ENCODE measurements at regions not wholly inside any gene's neighbourhood (a gene's known extent, or its start where the extent isn't known, plus 50 kb on each side); places are given as distances from the start of the nearest gene placed in this dataset.

DNA sequence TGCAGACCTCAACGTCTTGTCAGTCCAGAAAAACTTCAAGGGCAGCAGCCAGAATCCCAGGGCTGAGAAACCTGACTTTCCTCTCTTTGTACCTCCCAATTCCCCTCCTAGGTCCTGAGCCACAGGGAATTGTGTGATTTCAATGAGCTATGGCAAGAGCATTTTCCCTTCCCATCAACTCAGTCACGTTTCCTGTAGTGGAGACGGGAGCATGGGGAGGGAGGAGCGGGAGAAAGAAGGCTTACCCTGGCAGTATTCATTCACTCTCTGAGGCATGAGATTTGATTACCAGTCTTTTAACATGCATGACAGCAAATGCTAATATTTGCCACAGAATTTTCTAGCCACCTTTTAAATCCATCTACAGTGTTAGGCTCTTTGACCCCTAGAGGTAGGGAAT lies 109.4 kb upstream of the TBCA start:
- Histone ChIP-seq H3K4me3 (ENCODE audit: low read length in 2 of 2) (no peak overlapping the region), H3K36me3 (ENCODE audit: control insufficient read depth in 2 of 2, insufficient read depth in 2 of 2, low read length in 2 of 2) (no peaks in the 10 kb centered on the region), H3K9me3 (ENCODE audit: control insufficient read depth in 2 of 2, low read length in 2 of 2) (no peaks in the 10 kb centered on the region), H3K9ac (ENCODE audit: low read length in 2 of 2) (no peak overlapping the region), H3K27ac (ENCODE audit: low read length) (no peak overlapping the region), H3K27me3 (ENCODE audit: control insufficient read depth in 1 of 2, insufficient read depth in 2 of 2, low read length in 2 of 2) (peaks cover 0 to 4% of the 10 kb centered on the region in 2 donors), H3K4me1 (ENCODE audit: control insufficient read depth, insufficient read depth, low read length) (no peaks in the 10 kb centered on the region)

DNA sequence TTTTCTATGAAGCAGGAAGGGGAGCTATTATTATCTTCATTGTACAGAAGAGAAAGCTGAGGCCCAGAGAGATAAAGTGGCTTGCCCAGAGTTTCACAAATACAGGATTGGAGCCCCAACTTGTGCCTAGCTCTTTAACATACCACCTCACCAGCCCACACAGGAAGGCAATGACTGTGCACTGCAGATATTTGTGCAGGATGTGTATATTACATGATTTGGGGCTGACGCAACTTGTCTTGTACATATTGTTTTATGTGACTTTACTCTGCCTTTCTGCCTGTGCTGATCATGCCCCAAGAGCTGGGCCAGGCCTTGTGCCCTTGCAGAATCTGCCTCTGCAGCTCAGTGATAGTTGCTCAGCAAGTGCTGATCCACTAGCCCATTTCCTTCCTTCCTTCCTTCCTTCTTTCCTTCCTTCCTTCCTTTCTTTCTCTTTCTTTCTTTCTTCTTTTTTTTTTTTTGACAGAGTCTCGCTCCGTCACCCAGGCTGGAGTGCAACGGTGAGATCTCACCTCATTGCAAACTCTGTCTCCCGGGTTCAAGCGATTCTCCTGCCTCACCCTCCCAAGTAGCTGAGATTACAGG lies 106.6 kb upstream of the TBCA start:
- no peak overlapping the region for H3K27ac ChIP-seq (ENCODE audit: low read length)
- no peaks in the 10 kb centered on the region for H3K36me3 ChIP-seq (ENCODE audit: control insufficient read depth in 2 of 2, insufficient read depth in 2 of 2, low read length in 2 of 2)
- H3K27me3 ChIP-seq (ENCODE audit: control insufficient read depth in 1 of 2, insufficient read depth in 2 of 2, low read length in 2 of 2), result peaks cover 0 to 4% of the 10 kb centered on the region in 2 donors
- H3K9me3 ChIP-seq (ENCODE audit: control insufficient read depth in 2 of 2, low read length in 2 of 2), result no peaks in the 10 kb centered on the region
- no peak overlapping the region for H3K4me3 ChIP-seq (ENCODE audit: low read length in 2 of 2)
- H3K9ac ChIP-seq (ENCODE audit: low read length in 2 of 2), result no peak overlapping the region
- H3K4me1 ChIP-seq (ENCODE audit: control insufficient read depth, insufficient read depth, low read length), result no peaks in the 10 kb centered on the region

DNA sequence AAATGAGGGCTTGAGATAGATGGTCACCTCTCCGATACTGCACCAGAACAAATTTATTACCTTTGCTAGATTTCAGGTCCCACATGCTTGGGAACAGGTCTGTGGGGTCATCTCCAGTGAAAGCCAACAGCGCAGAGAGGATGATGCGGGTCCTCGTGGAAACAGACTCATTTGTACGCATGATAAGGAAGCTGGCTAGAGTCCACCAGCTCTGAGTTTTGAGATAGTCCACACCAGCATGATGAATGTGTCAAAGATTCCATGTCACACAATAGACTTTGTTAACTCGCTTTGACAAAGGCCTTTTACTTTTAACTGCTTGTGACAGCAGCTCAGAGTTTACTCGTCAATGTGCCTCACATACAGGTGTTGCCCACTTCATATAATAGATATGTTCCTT lies 105.4 kb upstream of the TBCA start:
- H3K4me3 ChIP-seq (ENCODE audit: low read length in 2 of 2), result no peak overlapping the region
- H3K36me3 ChIP-seq (ENCODE audit: control insufficient read depth in 2 of 2, insufficient read depth in 2 of 2, low read length in 2 of 2), result no peaks in the 10 kb centered on the region
- H3K9me3 ChIP-seq (ENCODE audit: control insufficient read depth in 2 of 2, low read length in 2 of 2), result no peaks in the 10 kb centered on the region
- peaks cover 3% of the 10 kb centered on the region for H3K4me1 ChIP-seq (ENCODE audit: control insufficient read depth, insufficient read depth, low read length)
- no peak overlapping the region for H3K27ac ChIP-seq (ENCODE audit: low read length)
- H3K27me3 ChIP-seq (ENCODE audit: control insufficient read depth in 1 of 2, insufficient read depth in 2 of 2, low read length in 2 of 2), result peaks cover 0 to 4% of the 10 kb centered on the region in 2 donors
- H3K9ac ChIP-seq (ENCODE audit: low read length in 2 of 2), result no peak overlapping the region

DNA sequence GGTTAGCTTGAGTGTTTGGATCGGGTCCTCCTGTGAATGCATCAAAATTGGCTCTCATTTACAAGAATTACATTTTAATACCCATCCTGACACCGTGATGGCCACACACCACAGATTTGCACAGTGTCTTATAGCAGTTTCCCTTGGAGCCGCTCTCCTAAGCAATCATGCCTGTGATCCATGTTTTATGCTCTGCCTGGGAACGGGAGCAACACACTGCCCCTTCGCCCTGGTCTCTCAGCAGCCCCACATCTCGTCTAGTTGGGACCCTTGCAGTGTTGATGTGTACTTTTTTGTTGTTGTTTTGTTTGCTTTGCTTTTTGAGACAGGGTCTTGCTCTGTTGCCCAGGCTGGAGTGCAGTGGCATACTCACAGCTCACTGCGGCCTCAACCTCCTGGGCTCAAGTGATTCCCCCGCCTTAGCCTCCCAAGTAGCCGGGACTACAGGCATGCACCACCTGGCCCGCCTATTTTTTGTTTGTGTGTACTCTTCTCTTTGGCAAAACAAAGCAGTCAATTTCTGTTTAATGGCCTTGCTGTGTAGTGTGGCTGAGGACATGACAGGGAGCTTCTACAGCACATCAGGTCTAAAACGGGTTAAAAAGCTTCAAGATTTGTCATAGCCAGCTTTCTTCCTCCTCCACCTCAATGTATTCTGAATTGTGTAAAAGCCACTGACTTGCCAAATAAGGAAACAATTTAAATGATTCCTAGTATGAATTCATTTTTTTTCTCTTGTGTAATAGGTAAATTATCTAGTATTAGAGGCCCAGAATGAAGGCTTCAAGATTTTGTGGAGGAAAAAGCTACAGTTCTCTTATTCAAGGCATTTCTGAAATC lies 101.6 kb upstream of the TBCA start:
- H3K4me3 ChIP-seq (ENCODE audit: low read length in 2 of 2), result peak overlapping the region in 1 of 2 donors; percentile 47
- H3K4me1 ChIP-seq (ENCODE audit: control insufficient read depth, insufficient read depth, low read length), result peaks cover 3% of the 10 kb centered on the region
- H3K9me3 ChIP-seq (ENCODE audit: control insufficient read depth in 2 of 2, low read length in 2 of 2), result no peaks in the 10 kb centered on the region
- no peaks in the 10 kb centered on the region for H3K27me3 ChIP-seq (ENCODE audit: control insufficient read depth in 1 of 2, insufficient read depth in 2 of 2, low read length in 2 of 2)
- no peaks in the 10 kb centered on the region for H3K36me3 ChIP-seq (ENCODE audit: control insufficient read depth in 2 of 2, insufficient read depth in 2 of 2, low read length in 2 of 2)
- H3K27ac ChIP-seq (ENCODE audit: low read length), result no peak overlapping the region
- no peak overlapping the region for H3K9ac ChIP-seq (ENCODE audit: low read length in 2 of 2)

DNA sequence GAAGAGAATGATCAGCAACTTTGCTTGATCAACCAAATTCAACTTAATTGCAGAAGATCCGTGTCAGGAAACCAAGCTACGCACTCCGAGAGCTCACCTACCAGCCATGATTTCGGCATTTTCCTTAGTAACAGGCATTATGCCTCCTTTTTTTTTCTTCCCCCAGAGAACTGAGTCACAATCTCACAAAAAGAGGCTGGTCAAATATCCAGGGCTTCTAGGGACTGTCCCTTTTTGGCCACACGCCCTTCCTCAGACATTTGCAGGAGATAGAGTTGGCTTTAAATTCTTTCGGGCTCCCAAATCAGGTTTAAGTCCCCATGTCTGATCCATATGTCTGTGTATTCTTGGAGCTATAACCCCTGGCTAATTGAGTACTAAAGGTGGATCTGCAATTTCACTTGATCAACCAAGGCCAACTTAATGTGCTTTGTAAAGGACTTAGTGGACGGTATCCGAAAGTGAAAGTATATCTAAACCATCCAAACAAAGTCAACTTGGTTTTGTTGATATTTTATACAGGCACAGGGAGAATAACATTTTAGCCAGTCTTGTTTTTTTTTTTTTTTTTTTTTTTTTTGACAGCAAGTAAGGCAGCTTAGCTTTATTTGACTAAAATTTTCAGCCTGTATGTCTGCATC lies 100.8 kb upstream of the TBCA start:
- Histone ChIP-seq H3K36me3 (ENCODE audit: control insufficient read depth in 2 of 2, insufficient read depth in 2 of 2, low read length in 2 of 2) (no peaks in the 10 kb centered on the region), H3K9ac (ENCODE audit: low read length in 2 of 2) (no peak overlapping the region), H3K4me1 (ENCODE audit: control insufficient read depth, insufficient read depth, low read length) (peaks cover 3% of the 10 kb centered on the region), H3K27me3 (ENCODE audit: control insufficient read depth in 1 of 2, insufficient read depth in 2 of 2, low read length in 2 of 2) (no peaks in the 10 kb centered on the region), H3K4me3 (ENCODE audit: low read length in 2 of 2) (peak overlapping the region in 1 of 2 donors; percentile 47), H3K9me3 (ENCODE audit: control insufficient read depth in 2 of 2, low read length in 2 of 2) (no peaks in the 10 kb centered on the region), H3K27ac (ENCODE audit: low read length) (no peak overlapping the region)

DNA sequence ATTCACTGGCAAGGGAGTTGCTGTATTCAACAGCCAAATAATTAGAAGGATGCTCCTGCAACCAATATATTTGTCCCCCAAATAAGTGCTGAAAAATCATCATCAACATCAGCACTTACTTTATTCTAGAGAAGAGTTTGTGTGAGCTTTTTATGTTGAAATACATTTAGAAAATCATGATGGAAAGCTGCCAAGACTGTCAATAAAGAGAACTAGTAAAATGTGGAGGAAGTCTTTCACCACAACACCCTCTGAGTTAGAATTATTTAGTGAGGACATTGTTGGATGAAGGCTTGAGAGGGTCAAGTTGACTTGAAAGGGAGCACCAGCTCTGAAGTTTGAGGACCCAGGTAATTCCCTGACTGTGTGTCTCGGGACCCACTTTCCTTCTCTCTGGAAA lies 100.2 kb upstream of the TBCA start:
- Histone ChIP-seq H3K36me3 (ENCODE audit: control insufficient read depth in 2 of 2, insufficient read depth in 2 of 2, low read length in 2 of 2) (no peaks in the 10 kb centered on the region), H3K27ac (ENCODE audit: low read length) (no peak overlapping the region), H3K4me3 (ENCODE audit: low read length in 2 of 2) (no peak overlapping the region), H3K27me3 (ENCODE audit: control insufficient read depth in 1 of 2, insufficient read depth in 2 of 2, low read length in 2 of 2) (no peaks in the 10 kb centered on the region), H3K9ac (ENCODE audit: low read length in 2 of 2) (no peak overlapping the region), H3K4me1 (ENCODE audit: control insufficient read depth, insufficient read depth, low read length) (peaks cover 3% of the 10 kb centered on the region), H3K9me3 (ENCODE audit: control insufficient read depth in 2 of 2, low read length in 2 of 2) (no peaks in the 10 kb centered on the region)

DNA sequence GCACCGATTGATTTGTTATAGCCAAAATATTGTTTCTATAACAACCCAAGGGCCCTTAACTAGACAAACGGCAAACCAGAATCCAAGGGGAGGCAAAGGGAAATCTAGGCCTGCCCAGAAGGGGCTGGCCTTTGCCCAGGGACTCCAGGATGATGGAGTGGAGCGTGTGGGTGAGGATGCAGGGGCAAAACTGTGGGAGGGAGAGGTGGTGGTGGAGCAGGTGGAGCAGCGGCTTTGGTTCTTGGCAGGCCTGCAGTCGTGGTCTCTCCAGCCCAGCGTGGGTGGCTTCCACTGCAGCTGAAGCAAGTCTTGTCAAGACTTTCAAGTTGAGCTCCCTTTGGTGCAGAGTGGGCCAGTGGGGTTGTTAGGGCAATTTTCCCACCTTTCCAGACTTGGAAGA lies 98.6 kb upstream of the TBCA start:
- H3K9me3 ChIP-seq (ENCODE audit: control insufficient read depth in 2 of 2, low read length in 2 of 2), result no peaks in the 10 kb centered on the region
- no peaks in the 10 kb centered on the region for H3K36me3 ChIP-seq (ENCODE audit: control insufficient read depth in 2 of 2, insufficient read depth in 2 of 2, low read length in 2 of 2)
- H3K27ac ChIP-seq (ENCODE audit: low read length), result no peak overlapping the region
- no peak overlapping the region for H3K4me3 ChIP-seq (ENCODE audit: low read length in 2 of 2)
- H3K27me3 ChIP-seq (ENCODE audit: control insufficient read depth in 1 of 2, insufficient read depth in 2 of 2, low read length in 2 of 2), result no peaks in the 10 kb centered on the region
- H3K4me1 ChIP-seq (ENCODE audit: control insufficient read depth, insufficient read depth, low read length), result peaks cover 3% of the 10 kb centered on the region
- H3K9ac ChIP-seq (ENCODE audit: low read length in 2 of 2), result no peak overlapping the region

DNA sequence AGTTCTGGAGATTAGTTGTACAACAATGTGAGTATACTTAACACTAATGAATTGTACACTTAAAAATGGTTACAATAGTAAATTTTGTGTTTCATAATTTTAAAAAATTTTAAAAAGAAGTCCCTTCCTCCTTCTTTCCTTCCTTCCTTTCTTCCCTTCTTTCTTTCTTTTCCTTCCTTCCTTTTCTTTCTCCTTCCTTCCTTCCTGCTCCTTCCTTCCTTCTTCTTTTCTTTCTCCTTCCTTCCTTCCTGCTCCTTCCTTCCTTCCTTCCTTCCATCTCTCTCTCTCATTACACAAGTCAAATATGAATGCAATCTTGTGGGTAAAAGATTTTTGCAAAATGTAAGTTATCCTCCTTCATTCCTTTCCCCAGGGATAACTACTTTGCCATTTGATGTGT lies 97.1 kb upstream of the TBCA start:
- Histone ChIP-seq H3K36me3 (ENCODE audit: control insufficient read depth in 2 of 2, insufficient read depth in 2 of 2, low read length in 2 of 2) (no peaks in the 10 kb centered on the region), H3K9me3 (ENCODE audit: control insufficient read depth in 2 of 2, low read length in 2 of 2) (no peaks in the 10 kb centered on the region), H3K4me1 (ENCODE audit: control insufficient read depth, insufficient read depth, low read length) (peaks cover 3% of the 10 kb centered on the region), H3K27ac (ENCODE audit: low read length) (no peak overlapping the region), H3K27me3 (ENCODE audit: control insufficient read depth in 1 of 2, insufficient read depth in 2 of 2, low read length in 2 of 2) (no peaks in the 10 kb centered on the region), H3K9ac (ENCODE audit: low read length in 2 of 2) (no peak overlapping the region), H3K4me3 (ENCODE audit: low read length in 2 of 2) (no peak overlapping the region)

DNA sequence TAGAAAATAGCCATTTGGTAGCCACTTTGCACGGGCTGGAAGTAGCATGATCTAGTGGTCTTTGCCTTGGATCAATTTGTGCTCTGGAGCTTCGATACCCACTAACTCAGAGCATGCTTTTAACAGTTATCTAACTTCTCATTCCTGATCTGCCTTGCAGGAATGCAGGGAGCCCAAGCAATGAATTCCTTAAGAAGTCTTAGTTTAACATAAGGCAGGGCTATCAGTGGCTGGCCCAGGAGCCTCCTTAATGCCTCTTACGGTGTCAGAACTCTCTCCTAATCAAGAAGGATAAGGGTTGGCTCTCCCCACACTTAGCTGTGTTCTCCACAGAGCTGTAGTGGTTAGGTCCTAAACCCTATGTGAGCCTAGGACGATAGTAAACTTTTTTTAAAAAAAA lies 95.8 kb upstream of the TBCA start:
- Histone ChIP-seq H3K9ac (ENCODE audit: low read length in 2 of 2) (no peak overlapping the region), H3K27ac (ENCODE audit: low read length) (no peak overlapping the region), H3K4me3 (ENCODE audit: low read length in 2 of 2) (no peak overlapping the region), H3K27me3 (ENCODE audit: control insufficient read depth in 1 of 2, insufficient read depth in 2 of 2, low read length in 2 of 2) (no peaks in the 10 kb centered on the region), H3K4me1 (ENCODE audit: control insufficient read depth, insufficient read depth, low read length) (no peaks in the 10 kb centered on the region), H3K9me3 (ENCODE audit: control insufficient read depth in 2 of 2, low read length in 2 of 2) (no peaks in the 10 kb centered on the region), H3K36me3 (ENCODE audit: control insufficient read depth in 2 of 2, insufficient read depth in 2 of 2, low read length in 2 of 2) (no peaks in the 10 kb centered on the region)

DNA sequence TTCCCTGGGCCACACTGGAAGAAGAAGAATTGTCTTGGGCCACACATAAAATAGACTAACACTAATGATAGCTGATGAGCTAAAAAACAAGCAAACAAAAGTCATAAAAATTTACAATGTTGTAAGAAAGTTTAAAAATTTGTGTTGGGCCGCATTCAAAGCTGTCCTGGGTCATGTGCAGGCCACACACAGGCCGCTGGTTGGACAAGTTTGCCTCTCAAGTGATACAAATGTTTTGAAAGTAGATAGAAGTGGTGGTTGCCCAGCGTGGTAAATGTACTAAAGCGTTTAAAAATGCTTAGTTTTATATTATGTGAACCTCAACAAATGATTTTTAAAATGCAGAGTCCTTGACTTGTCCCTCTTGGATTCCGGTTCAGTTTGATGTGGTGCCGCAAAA lies 94.9 kb upstream of the TBCA start:
- no peaks in the 10 kb centered on the region for H3K27me3 ChIP-seq (ENCODE audit: control insufficient read depth in 1 of 2, insufficient read depth in 2 of 2, low read length in 2 of 2)

More for the DNA sequence above, 94.9 kb upstream of the TBCA start:
- no peak overlapping the region for H3K9ac ChIP-seq (ENCODE audit: low read length in 2 of 2)
- no peak overlapping the region for H3K27ac ChIP-seq (ENCODE audit: low read length)
- no peaks in the 10 kb centered on the region for H3K36me3 ChIP-seq (ENCODE audit: control insufficient read depth in 2 of 2, insufficient read depth in 2 of 2, low read length in 2 of 2)
- H3K4me3 ChIP-seq (ENCODE audit: low read length in 2 of 2), result no peak overlapping the region
- no peaks in the 10 kb centered on the region for H3K9me3 ChIP-seq (ENCODE audit: control insufficient read depth in 2 of 2, low read length in 2 of 2)
- no peaks in the 10 kb centered on the region for H3K4me1 ChIP-seq (ENCODE audit: control insufficient read depth, insufficient read depth, low read length)
